Iris pigment epithelial cell (primary cell): ENCODE measurements at regions not wholly inside any gene's neighbourhood (a gene's known extent, or its start where the extent isn't known, plus 50 kb on each side); places are given as distances from the start of the nearest gene placed in this dataset.

Experiments
- DNase-seq: peaks from one replicate; pipeline ENCODE4 v3.0.0-alpha.2; 2011; ENCODE audit warnings: low read depth

DNA sequence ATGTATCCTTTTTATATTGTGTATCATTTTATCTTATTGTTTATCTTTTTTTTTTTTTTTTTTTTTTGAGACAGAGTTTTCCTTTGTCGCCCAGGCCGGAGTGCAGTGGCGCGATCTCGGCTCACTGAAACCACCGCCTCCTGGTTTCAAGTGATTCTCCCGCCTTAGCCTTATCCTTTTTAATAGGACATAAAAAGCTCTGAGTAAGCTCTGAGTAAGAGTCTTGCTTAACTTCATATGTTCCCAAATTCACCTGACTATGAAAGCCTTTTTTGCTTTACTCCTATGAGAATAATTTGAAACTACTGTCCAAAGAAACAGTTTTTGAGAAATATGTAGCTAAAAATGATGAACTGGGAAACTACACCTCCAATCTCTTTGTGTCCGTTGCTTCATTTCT, 525.5 kb downstream of the IRS1 start:
- no peak for DNase-seq

DNA sequence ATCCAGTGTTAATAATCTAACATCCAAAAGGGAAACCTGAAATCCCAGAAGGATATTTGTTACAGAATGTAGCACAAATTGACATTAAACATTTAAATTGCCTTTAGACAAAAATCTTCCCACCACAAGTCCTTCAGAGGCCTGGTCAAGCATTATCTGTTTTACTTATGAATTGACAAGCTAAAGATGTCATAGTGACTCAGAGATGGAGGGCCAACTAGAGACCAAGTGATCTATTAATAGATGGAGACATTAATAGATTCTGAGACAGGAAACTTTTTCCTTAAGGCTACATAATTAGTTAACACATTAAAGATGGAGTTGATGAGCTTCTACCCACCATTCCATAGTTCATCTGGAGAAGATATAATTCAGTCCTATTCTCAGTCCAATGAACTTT, 526.2 kb downstream of the IRS1 start:
- DNase-seq: peak; percentile 9

DNA sequence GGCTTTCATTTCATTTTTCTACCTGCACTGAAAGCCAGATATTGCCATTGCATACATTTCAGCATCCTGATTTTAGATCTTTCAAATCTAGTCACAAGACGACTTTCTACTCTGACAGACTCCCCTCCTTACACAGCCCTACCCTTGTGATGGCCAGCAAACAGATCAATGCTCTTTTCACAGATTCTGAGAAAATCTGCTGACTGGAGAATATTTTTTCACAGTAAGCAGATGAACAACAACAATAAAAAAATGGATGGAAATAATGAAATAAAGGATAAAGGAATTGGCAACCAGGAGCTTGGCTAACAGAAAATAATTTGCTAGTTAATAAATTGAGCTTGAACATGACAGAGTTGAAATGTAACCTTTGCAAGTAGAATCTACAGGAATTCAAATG, 527.2 kb downstream of the IRS1 start:
- DNase-seq: no peak

DNA sequence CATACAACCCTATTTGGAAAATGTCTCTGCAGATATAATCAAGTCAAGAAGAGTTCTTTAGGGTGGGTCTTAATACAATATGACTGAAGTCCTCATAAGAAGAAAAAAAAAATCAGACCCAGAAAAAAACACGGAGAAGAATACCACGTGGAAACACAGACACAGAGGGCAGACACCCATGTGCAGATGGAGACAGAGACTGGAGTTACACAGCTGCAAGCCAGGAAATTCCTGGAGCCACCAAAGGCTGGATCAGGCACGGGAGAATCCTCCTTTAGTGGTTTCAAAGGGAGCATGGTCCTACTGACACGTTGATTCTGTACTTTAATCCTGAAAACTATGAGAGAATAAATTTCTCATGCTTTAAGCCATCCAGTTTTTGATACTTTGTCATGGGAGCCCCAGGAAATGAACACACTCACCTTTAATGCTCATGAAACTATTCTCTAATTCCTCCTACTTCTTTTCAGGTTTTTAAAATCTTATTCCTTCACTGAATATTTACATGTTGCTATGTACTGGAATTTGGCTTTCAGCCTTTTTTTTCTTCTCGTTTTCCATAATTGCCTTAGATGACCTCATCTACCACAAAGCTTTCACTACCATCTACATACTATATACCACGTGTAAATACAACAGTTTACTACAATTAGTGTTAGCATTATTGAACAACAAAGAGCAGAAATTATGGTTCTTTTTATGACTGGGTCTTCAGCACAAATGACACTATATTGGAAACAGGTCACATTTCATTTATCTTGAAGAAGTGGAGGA, 529.1 kb downstream of the IRS1 start:
- no peak for DNase-seq

DNA sequence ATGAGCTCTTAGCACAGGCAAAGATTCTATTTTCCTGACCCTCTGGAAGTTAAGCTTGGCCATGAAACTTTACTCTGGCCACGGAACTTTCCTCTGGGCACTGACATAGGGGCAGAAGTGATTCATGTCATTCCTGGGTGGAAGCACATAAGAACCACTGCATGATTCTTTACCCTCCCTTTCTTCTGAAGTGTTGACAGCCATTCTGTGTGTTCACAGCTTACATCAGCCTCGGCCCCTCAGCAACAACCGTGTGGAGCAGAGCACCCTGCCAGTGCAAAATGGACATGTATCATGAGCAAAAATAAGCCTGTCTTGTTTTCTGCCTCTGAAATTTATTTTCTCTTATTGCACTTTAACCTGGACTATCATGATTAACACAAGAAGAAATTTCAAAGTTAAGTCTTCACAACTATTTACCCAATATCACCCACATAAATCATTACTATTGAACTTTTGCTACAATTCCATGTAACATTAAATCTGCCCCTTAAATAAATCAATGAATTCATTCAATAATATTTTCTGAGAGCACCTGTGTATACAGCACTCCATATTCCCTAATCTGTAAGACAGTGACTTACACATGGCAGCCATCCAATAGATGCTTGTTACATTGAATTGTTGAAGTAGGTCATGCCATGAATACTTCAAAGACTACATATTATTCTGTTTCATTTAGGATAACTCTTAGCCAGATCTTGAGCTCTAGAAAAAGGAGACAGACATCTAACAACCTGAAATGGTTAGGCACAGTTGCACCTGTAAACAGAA, 531.9 kb downstream of the IRS1 start:
- peak; percentile 42 for DNase-seq

DNA sequence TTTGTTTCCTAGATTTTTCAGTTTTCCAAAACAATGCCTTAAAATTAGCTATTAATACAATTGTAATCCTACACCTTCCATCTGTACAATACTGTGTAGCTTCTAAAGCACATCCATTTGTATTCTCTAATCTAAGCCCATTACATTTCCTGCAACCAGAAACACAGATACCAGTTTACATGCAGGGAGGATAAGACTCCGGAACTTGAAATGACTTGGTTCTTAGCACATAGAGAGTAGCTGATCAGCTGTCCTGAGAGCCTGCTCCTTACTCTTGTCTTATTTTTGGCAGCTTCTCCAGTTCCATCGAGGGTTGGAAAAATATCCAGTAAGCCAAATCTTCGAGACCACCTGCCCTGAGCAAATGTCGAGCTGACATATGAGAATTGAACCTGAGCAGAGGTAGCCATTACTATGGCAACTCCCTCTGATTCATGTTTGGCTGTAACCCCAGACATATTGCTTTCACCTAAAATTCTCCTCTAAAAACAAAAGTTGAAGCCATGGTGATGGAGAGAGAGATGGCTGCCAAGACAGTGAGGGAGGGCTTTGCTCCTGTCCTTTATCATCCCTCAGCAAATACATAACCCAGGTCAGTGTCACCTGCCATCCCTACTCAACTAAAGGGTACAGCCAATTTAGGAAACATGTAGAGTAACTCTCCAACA, 542.8 kb downstream of the IRS1 start:
- peak; percentile 19 for DNase-seq

DNA sequence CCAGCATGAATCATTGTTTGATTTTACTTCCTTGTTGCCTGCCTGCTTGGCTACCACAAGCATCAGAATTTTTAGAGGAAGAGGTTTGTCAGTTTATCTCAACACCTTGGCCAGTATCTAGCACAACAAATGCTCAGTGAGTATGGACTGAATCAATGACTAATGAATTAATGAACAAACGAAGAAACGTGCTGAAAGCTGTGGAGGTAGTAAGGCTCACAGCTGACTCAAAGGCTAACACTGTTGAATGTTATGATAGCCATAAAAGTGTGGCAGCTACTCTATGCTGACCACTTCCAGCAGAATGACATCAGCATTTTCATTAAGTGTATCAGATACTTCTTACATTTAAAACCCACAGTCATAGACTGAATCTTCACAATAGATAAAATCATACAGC, 543.4 kb downstream of the IRS1 start:
- DNase-seq: peak; percentile 75

DNA sequence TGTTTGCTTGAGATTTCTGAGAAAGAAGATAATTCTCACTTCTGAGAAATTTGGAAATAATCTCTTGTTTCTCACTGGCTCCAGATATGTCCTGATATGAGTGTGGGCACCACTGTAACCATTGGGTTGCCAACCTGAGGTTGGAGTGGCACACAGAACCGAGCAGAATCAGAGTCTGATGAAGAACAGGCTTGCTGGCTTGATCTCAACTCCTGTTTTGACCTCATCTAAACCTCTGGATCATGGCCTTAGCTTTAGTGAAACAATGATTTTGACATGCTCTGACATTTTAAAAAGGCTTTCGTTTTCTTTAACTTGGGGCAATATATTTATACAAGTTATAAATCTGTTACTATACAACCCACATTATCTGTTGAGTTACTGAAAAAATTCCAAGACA, 548.0 kb downstream of the IRS1 start:
- DNase-seq: no peak

DNA sequence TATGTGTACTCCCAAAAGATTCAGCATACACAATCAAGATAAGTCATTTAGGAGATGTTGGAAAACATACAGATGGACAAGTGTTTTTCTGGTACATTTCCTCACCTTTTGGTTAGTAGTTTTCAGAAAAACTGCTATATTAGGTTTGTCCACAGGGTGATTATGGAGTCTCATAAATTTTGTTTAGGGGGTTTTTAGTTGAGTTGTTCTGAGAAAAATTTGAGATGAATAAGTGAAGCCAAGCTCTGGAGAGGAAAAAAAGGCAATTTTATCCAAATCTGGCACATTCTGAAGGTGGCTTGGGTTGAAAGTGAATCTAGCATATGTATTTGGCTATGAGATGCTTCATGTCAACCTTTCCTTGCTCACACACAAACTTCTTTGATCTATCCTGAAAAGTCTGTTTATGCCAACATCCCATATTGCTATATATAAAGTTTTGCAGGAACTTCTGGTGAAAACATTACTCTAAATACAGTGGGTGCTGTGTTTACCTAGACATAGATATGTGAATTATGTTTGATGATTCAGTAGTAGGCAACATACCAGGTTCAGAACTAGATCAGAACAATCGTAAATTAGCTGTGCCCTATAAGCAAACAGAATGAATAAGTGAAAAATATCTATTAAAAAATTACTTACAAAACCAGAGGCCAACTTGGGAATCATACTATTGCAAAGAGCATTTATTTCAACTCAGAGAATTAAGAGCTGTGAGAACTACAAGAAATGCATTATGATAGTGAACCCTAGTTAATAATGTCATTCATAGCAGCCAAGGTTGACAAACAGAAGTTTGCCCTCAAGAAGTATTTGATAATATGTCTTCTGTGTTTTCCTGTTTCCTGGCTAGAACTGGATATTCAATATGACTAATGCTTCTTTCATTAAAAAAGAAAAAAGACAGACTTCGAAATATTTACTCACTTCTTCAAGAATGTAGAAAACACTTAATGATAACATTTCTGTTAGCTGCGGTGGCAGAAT, 552.0 kb downstream of the IRS1 start:
- peak; percentile 63 for DNase-seq

DNA sequence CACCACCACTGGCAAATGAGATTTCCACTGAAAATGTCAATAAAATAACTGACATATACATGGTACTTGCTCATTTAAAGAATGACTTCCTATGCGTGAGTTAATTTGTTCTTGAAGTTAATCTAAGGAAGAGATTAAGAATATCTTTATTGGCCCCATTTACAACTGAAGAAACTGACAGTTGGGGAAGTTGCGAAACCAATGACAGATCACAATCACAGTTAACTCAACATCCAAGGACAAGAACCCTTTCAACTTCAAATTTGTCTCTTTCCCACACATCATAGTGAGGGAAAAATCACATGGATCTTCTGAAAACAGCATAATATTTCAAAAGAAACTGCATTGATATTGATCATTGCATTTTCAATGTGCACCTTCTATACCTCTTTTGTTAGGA, 565.4 kb downstream of the IRS1 start:
- no peak for DNase-seq

DNA sequence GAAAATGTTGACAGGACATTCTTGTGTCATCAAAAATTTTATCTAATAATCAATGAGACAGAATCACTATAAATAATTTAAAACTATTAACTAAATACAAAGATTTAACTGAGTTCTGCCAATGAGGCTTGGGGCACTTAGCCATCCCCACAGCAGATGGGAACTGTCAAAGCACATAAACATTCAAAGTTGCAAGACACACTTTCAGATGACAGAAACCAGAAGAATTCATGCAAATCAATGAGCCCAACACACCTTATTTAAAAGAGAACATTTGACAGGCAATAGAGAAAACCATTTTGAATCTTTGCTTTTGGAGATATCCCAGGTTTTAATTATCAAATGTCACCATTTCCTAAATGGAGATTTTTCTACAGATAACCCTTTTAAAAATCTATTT, 566.2 kb downstream of the IRS1 start:
- no peak for DNase-seq

DNA sequence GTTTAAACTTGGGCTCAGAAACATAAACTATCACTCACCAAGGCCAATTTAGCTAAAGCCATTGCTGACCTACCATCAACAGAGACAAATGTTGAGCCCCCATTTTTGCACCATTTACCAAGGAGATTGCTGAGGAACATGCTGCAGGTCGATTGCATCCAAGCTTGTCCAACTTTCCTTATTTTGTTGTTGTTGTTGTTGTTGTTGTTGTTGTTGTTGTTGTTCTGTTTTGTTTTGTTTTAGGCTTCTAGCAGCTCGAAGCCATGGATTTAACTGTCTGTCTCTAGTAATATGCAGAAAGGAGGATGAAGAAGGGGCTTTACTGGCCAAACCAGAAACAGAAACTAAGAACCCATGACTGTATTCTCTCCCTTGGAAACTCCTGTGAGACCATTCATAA, 571.5 kb downstream of the IRS1 start:
- DNase-seq: no peak

DNA sequence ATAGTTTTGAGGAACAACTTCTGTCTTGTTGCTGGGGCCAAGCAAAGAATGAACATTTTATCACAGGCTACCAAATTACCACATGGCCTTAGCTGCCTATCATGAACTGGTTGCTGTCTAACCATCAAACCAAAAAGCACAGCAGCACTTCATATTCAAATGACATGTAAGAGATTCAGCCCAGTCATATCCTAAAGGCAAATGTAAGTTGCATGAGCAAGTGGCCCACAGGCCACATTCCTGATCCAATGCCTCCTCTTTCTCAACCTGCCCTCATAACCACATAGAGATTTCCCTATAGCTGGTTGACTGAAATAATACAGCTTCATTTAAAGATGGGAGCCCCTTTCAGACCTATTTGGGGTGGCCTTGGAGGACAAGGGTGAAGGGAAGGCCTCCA, 572.3 kb downstream of the IRS1 start:
- DNase-seq: no peak

DNA sequence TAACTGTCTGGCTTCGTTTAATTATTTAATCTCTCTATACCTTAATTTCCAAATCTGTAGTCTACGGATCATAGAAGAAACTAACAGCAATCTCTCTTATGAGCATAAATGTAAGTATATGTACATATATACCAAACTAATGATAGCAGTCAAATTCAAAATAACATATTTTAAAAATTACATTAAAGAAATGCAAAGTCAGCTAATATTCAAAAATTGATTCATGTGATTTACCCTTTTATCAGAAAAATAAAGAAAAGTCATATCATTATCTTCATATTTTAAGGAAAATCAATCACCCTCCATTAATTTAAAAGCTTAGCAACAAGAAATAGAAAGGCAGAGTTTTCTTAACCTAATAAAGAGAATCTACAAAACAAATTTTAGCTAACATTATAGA, 575.9 kb downstream of the IRS1 start:
- DNase-seq: no peak

DNA sequence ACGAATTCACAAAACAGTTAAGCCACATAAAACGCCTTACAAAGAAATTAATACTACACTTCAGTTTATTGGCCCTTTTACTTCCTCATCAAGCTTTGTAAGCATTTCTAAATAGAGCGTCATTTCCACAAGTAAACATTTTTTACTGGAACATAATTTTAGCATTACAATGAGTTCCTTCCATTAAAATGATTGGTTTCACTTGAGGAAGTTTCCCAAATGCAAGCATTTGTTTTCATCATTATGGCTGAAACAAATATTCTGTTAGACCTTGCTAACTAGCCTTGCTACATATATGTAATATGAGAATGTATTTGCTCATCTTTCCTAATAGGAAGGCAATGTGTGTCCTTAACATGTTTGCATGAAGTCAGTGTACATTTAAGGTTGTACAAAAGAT, 579.1 kb downstream of the IRS1 start:
- DNase-seq: no peak

DNA sequence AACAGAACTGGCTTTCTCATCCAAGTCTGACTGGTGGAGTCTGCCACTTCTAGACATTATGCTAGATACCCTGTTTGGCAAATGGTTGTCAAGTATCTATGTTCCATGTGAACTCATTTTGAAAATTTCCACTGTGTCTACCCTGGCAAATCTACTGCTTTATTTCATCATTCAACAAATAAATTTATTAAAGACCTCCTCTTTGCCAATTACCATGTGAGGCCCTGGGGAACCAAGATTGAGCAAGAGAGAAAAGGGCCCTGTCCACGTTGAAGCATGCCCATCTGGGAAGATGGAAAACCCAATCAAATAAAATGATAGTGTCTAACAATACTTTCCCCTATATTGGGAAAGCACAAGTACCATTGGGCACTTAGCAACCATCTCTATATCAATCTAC, 582.4 kb downstream of the IRS1 start:
- no peak for DNase-seq

DNA sequence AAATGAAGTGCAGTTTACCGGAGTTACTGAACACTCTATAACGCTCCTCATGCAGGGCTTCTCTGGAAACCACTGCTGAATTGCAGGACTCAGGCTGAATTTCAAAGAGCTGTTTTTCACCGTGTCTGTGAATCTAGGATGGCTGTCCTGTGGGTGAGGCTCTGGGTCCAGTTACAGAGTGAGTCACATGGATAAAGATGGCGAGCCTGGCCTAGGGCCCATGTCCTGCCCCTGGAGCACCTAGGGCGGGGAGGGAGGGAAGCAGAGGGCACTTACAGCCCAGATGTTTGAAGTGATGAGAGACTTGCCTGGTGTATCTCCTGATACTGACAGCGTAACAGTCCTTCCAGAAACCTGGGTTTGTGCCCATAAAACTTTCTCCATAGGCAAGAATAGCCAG, 583.0 kb downstream of the IRS1 start:
- DNase-seq: no peak

DNA sequence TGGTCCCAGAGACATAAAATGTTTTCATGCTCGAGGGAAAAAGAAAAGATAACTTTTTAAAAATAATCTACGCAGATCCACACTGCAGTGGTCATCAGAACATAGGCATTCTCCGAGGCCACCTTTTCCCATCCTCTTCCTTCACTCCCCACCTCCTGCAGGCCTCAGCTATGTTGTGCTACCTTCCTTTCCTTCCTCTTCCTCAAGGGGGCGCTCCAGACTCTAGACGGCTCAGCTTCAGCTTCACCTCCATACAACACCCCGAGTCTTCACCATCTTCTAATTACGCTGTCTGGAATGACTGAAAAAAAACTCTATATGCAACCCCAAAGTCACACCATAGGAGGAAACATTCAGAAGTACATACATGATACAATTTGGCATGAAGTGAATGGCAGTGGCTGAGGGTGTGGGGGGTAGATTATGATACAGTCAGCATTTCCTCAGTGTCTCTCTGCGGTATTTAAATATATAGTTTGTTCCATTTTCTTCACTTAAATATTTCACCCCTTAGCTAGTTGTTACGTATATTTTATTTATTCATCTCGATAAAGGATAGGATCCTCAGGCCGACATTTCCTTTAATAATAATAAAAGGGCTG, 583.6 kb downstream of the IRS1 start:
- peak; percentile 71 for DNase-seq

DNA sequence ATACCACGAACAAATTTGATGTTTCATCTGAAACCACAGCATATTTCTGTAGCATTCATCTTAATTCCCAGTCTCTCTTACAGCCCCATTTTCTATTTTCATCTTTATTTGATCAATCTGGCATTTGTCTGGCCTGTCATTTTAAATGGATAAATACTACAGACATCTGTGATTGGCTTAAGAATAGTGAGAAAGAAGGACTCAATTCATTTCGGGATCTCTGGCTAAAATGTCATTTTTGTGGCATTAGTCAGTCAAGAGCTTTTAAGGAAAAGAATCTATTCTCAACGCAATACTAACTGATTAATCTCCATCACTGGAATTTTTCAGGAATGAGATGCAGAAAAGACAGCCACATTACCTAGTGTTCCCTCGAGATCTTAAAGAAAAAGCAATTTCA, 585.9 kb downstream of the IRS1 start:
- peak; percentile 67 for DNase-seq

DNA sequence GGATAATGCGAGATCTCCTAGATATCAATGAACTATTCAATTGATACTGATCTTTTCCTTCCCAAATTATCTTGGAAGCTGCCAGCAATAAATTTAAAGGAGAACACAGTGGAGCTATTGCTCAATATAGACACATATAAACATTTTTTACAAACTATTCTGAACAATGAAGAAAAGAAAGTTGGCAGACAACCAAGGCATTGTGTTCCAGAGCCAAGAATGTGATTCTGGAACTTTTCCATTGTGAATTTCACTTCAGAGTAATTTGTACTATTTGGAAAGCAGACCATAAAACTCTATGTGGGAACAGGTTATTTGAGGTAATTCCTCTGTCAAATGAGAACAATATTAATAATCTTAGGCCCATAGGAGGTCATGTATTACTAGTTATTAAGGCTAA, 588.2 kb downstream of the IRS1 start:
- DNase-seq: peak; percentile 88

DNA sequence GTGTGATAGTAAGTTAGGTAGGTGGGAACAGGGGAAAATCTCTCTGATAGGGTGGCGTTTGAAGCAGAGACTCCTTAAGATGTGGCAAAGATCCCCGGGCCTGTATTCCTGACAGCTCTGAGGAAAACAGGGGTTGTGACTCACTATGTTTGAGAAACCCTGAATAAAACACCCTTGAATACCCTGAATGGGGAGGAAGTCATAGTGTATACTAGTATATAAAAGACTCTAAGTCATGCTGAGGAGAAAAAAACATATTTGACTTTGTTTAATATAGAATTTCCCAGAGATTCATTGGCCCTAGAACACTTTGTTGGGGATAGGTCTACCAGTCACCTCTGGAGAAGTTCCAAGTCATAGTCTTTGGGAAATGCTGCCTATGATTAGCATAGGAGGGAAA, 590.9 kb downstream of the IRS1 start:
- peak; percentile 78 for DNase-seq

DNA sequence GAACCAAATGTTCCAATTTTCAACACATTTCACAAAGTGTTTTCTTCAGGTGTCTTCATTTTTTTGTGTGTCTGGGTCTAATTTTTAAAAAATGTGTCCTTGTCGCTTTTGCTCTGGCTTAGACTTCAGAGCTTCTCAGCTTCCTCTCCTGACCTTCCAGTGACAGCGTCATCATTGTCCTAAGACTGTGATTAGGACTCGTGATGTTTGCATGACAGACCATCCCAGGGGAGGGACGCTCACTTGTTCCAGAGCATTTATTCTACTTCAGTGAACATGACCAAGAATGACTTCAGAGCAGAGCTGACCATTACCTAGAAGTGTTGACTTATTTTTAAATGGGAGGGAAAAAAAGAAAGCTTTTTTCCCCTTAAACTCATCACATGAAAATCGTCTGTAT, 591.9 kb downstream of the IRS1 start:
- no peak for DNase-seq
